ENCODE measurements at regions not wholly inside any gene's neighbourhood (a gene's known extent, or its start where the extent isn't known, plus 50 kb on each side); places are given as distances from the start of the nearest gene placed in this dataset.
A peak's percentile ranks its signal among the peaks of the same experiment; 100 is the strongest.

GRCh38 chr4:42310806-42311205, 86.5 kb upstream of the SHISA3 start:
- H3K9me3 Mint-ChIP-seq, result peaks cover 18% of the 10 kb centered on the region in 2 experiments
- Histone ChIP-seq H2BK12ac (ENCODE audit: insufficient read length, low read depth, low read length) (no peak overlapping the region), H2AFZ (ENCODE audit: low read length) (no peak overlapping the region)

More at GRCh38 chr4:42310806-42311205, 86.5 kb upstream of the SHISA3 start:
- Histone ChIP-seq H3T11ph (ENCODE audit: low read length) (no peak overlapping the region), H3K23me2 (ENCODE audit: insufficient read length, low read depth, low read length, poor library complexity, severe bottlenecking) (no peaks in the 10 kb centered on the region), H3K79me1 (ENCODE audit: insufficient read depth, low read depth, low read length, poor library complexity, severe bottlenecking) (no peaks in the 10 kb centered on the region), H2BK5ac (ENCODE audit: insufficient read length, low read length) (no peak overlapping the region), H4K5ac (ENCODE audit: insufficient read length, low read depth, low read length) (no peak overlapping the region), H3K9me3 (ENCODE audit: control insufficient read depth, low read depth, low read length) (no peaks in the 10 kb centered on the region), H3K4me1 (ENCODE audit: insufficient read depth, low read length) (peaks cover 8% of the 10 kb centered on the region; the same call in 1 of the 2 replicates), H2BK20ac (ENCODE audit: low read depth, low read length, poor library complexity, severe bottlenecking) (no peak overlapping the region), H2AK5ac (ENCODE audit: insufficient read length, low read length) (no peak overlapping the region), H3K23ac (ENCODE audit: insufficient read length, low read depth, low read length) (no peak overlapping the region), H2BK15ac (ENCODE audit: low read depth, low read length) (no peak overlapping the region), H3K27ac (ENCODE audit: insufficient read length, low read depth, low read length) (no peak overlapping the region), H3K4ac (ENCODE audit: low read depth, low read length) (no peak overlapping the region), H3K18ac (ENCODE audit: insufficient read length, low read depth, low read length) (no peak overlapping the region), H3K14ac (ENCODE audit: insufficient read depth, low read length) (peak overlapping the region; percentile 6; the same call in 1 of the 2 replicates), H4K20me1 (ENCODE audit: control insufficient read depth, insufficient read depth, insufficient read length) (no peaks in the 10 kb centered on the region), H2BK120ac (ENCODE audit: low read depth, low read length, poor library complexity, severe bottlenecking) (no peak overlapping the region), H3K9ac (ENCODE audit: extremely low read depth, insufficient read length, low read length) (no peak overlapping the region), H3K4me2 (ENCODE audit: insufficient read depth, insufficient read length, low read length) (no peak overlapping the region), H4K91ac (ENCODE audit: insufficient read length, low read depth, low read length) (no peak overlapping the region), H4K8ac (replicated peaks; ENCODE audit: insufficient read length, low read depth, low read length) (no peak overlapping the region), H3K79me2 (ENCODE audit: insufficient read depth, low read length) (no peaks in the 10 kb centered on the region), H3K56ac (ENCODE audit: insufficient read length, low read depth, low read length) (no peak overlapping the region), H3K27me3 (ENCODE audit: insufficient read depth, low read length) (no peaks in the 10 kb centered on the region)
- peaks cover 29 to 34% of the 10 kb centered on the region in 2 experiments for H3K4me1 Mint-ChIP-seq
- H3K36me3 Mint-ChIP-seq (ENCODE audit: insufficient read depth in 1 of 3, low read depth in 3 of 3), result peaks cover 12 to 17% (median 16%) of the 10 kb centered on the region in 3 experiments
- H3K27ac Mint-ChIP-seq, result no peak overlapping the region
- no peak for TF ChIP-seq CTCF (conservative IDR thresholded peaks at IDR 0.05)
- DNase-seq, result no peak
- no peak overlapping the region for H3K4me3 Mint-ChIP-seq
- no CpG with 5 or more reads among the region's 5 CpGs for WGBS (ENCODE audit: extremely low coverage, insufficient read length, low lambda C conversion rate)
- H3K27me3 Mint-ChIP-seq (ENCODE audit: low read depth), result peaks cover 8% of the 10 kb centered on the region

Data from H9 (cell line).